NCI-H146 (cell line): ENCODE measurements at regions not wholly inside any gene's neighbourhood (a gene's known extent, or its start where the extent isn't known, plus 50 kb on each side); places are given as distances from the start of the nearest gene placed in this dataset.
"Not testable (repeated sequence)": the region's sequence is repeated elsewhere in the genome, so short reads cannot be mapped to it uniquely, and the experiment has no call there.

Experiments
- DNase-seq: peaks from one replicate; lab custom pipeline; 2025; lab: John Stamatoyannopoulos, UW

DNA sequence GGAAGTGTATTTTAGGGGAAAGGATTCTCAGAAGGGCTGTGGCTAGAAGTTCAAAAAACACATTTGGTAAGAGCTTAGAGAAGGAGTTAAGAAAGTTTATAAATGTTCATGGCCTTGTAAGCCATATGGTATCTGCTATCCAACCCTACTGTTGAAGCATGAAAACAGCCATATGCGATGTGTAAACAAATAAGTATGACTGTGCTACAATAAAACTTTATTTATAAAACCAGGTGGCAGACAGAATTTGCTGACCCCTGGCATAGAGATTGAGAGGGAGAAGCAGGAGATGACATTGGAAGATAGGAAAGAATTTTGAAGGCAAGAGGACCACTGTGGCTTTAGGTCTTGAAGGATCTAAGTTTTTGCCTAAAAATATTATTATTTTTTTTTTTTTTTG, 583.5 kb downstream of the DOK5 start:
- DNase-seq: no peak

DNA sequence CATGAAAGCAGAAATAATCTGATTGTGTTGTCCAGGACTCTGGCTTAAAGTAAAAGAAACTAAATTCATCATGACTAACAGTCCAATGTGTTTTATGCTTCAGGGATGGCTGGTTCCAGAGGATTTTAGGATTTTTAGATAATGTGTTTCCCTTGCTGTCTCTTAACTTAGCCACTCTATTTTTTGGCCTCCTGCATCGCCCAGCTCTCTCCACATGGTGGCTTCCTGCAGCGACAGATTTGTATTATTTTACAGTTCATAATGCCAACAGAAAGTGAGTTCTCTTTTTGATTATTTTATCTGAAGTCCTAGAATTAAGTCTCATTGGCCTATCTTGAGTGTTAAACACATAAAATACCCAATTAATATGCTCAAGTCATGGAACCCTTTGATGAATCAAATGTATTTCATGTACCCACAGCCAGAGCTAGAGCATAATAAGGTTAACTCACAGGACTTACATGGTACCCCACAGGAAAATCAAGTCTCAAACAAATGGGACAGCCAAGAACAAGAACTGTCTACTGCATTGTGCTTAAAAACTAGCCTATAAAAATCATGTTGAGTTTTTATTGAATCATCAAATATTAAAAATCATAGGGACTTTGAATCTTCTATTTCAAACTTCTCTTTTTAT, 582.5 kb downstream of the DOK5 start:
- peak; percentile 64 for DNase-seq

DNA sequence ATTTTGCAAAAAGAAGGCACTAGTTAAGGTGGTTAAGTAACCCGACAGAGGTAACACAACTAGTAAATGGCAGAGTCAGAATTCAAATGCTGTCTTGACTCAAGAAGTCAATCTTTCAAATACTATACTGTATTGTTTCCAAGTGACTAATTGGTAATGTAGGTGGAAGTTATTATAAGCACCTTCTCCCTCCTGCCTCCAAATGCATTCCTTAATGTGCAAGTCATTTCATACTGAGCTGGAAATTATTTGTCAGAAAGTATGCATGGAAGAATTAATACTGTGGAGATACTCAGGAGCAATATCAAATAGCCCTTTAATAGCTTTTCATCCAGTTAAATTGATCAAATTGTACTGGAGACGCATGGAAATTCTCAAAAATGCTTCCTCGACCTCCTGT, 579.1 kb downstream of the DOK5 start:
- DNase-seq: no peak

DNA sequence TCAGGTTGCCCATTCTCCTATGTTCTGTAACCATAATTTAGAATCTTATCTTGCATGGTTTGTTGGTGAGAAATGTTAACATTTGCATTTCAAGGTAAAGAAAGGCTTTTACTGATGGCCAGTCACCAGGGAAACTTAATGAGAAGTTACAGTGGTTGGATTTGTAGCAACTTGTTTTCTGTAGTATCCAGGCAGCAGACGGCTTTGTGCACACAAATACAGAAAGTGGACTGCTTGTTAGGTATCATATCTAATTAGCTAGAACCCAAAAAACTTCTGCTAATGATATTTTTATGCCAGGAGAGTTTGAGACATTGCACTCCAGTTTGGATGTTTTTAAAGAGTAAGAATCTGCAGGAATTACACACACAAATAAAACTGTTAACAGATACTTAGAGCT, 578.0 kb downstream of the DOK5 start:
- DNase-seq: peak; percentile 60

DNA sequence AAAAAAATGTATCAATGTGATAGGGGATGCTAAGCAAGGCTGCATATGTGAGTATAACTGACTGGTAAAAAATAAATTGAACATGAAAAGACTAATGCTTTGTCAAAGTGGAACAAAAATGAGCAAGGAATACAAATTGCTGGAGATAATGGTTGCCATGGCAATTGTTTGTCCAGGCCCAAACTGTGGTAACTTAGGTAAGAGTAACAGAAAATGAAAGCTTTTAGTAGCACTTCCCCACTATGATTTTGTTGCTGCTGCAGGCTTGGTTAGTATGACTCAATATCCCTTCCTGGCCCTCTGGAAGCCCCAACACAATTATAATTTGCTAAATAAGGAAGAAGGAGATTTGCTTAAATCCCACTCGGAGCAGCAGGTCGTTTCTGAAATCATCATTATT, 577.1 kb downstream of the DOK5 start:
- peak; percentile 34 for DNase-seq

DNA sequence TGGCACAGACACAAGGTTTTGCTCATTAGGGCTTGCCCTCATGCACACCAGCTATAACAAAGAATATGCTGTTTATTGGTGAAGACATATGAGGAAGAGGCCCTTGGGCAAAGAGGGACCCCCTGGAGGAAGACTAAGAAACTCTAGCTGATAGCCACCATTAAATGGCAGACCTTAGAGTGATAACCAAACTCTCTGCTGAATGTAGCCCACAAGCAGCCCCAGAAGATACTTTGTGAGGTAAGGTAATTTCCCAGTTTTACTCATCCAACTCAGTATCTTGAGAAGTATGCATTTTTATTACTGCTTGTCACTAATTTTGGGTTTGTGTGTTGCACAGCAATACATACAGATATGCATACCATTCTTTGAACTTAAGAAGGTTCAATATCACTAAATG, 563.3 kb downstream of the DOK5 start:
- no peak for DNase-seq

DNA sequence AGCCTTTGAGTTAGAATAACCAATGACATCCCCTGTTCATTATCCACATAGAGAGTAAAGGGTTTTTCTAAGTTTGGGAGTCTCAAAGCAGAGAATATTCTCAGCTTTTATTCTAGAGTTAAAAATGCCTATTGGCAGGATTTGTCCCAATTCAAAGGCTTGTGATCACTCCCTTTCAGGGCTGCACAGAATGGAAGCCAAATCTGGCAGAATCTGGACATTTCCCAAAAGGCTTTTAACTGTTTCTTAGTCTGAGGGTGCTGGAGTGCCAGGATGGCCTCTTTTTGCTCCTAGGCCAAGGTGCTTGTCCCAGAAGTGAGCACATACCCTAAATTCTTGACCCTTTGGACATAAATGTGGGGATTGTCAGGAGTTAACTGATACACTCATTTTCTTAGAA, 556.6 kb downstream of the DOK5 start:
- no peak for DNase-seq

DNA sequence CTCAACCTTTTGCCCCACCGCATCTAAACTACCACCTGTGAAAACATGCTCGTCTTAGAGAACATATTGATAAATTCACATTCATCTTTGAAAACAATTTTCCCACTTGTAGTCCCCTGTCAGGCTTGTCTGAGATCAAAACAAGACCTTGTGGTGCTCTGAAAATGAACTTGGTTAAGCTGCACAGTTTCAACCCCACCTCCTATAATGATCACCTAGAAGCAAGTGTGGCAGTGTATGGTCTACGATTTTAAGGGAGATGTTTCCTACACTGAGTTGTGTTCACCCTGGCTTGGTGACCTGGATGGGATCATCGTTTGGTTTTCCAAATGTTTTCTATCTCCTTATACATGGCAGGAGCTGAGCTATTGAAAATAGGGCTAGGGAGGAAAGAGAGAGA, 539.4 kb downstream of the DOK5 start:
- peak; percentile 25 for DNase-seq

DNA sequence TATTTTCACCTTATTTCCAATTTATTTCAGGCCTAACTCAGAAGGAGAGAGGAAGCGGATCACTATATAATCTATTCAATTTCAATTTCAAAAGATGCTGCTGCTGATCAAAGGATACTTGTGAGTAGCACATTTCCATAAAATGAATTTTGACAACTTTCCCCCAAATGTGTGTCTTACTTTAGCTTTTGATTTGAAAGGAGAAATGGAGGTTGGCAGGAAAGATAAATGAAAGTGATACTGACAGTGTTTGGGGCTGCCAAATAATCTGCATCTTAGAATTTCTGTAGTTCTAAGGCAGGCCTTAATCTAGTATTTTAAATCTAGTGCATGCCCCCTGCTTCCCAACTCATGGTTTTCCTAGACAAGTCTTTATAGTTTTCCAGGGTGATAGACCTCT, 535.4 kb downstream of the DOK5 start:
- no peak for DNase-seq

DNA sequence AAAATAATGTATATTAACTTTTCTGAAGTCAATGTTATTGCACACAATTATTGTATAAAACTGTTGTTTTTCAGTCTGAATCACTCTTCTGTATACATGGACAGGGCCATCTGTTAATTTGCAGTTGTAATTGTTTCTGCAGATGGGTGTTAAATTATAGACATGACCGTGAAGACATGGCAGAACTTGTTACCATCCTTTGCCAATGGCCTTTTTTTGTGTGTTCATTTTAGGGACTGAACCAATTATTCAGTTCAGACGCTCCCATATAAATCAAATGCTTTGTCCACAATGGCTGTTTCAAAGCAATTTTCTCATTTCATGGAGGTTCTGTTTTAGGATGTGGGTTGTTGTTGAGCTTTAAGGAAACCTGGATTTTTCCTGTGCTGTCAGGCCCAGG, 533.7 kb downstream of the DOK5 start:
- DNase-seq: peak; percentile 99

DNA sequence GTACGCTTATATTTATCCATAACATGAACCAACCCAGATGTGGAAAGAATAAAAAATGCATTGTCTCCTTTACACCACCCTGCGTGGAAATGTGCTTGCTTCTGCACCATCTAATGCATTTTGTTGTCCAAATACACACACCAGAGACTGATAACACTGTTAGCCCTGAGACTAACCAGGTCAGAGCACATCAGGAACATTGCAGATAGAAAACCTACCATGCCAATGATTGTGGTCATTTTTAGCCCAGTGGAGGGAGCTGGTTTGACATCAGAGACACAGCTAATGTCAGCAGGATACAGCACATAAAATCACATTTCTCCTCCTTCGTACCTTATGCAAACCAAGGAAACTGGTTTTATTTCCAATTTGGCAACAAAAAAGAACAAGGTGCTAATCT, 528.7 kb downstream of the DOK5 start:
- DNase-seq: peak; percentile 94

DNA sequence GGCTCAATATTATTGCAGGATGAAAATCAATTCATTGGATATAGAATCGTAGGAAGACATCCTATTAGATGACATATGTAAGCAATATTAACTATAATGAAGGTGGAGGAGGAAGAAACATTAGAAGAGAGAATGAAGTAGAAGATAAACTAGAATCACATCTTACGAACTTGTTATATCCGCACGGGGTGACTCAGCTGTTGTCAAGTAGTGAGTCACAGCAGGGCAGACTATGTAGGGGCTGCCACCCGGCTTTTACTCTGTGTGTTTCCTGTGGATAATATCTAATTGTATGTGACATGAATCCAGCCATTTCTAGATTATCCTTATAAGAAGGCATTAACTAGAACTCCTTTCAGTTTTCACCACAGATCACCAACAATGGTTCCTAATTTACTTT, 520.2 kb downstream of the DOK5 start:
- peak; percentile 54 for DNase-seq

DNA sequence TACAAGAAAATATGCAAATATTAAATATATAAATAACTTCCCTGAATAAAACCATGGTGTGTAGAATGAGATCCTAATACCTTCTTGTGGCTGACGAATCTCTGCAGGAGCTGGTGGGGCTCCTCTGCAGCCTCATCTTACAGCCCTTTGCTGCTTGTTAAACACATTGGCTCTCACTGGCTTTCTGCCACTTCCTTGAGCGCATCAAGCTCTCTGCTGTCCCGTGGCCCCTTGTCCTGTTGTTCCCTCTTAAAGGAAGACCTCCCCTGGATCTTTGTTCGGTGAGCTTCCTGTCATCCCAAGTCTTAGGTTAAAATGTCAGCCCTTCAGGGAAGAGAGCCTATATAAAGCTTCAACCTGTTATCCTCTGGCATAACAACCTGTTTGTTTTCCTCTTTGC, 519.6 kb downstream of the DOK5 start:
- peak; percentile 46 for DNase-seq

DNA sequence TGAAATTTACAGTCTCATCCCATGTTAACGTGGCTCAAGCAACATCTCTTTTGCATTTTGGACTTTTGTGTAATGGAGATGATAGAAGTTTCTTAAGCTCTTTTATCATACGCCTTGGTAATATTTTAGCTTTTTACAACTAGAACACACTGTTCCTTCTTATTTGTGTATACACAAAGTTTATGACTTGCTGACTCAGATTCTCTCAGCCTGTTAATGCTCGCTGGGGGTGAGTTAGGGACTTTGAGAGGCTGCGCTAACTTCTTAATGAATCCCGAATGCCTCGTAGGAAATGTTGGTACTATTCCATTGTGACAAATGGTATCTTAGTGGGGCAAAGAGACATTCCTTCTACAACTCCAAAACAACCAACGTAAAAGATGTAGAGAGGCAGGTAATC, 509.7 kb downstream of the DOK5 start:
- no peak for DNase-seq

DNA sequence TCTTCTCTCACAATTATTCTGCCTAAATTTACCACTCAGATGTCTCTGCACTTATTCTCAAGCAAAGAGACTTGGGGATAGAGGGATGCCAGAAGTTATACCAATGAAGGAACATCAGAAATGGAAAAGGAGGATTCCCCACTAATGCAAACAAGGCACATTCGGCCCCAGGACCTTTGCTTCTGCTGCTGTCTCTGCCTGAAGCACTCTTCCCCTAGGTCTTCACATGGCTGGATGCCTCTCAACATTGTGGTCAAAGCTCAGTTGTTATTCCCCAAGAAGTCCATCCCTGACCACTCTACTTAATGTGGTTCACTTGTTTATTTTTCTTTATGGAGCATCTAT, 508.7 kb downstream of the DOK5 start:
- no peak for DNase-seq

DNA sequence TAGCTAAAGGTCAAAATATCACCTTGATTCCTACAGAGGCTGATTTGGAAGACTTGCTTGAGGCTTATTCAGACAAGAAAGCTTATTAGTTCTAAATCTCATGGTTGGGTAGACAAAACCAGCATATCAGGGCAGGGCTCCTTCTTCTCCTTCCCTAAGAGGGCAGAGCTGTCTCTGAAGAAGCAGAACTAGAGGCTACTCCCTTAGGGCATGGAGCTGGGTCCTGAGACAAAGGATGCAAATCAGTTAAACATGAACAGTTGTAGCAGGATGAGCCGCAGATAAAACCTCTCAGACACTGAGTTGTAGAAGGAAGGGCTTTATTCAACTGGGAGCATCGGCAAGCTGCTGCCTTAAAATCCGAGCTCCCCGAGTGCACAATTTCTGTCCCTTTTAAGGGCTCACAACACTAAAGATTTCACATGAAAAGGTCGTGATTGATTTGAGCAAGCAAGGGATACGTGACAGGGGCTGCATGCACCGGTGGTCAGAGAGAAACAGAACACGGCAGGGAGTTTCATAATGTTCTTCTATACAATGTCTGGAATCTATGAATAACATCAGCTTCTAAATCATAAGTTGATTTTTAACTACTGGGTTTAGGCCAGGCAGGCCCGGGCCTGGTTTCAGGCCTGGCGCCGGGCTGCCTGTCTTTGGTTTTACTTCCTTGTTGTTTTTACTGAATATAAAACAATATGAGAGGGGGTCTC, 508.2 kb downstream of the DOK5 start:
- not testable (repeated sequence) for DNase-seq

DNA sequence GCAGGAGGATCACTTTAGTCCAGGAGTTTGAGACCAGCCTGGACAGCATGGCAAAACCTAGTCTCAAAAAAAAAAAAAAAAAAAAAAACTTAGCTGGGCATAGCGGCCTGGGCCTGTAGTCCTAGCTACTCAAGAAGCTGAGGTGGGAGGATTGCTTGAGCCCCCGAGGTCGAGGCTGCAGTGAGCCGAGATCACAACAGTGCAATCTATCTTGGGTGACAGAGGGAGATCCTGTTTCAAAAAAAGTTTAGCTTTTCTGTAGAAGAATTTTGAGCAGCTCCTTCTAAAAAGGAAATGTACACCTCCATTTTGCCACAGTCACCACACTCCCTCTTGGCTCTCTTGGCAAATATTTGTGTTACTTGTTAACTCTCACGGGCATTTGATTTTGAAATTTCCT, 505.8 kb downstream of the DOK5 start:
- no peak for DNase-seq

DNA sequence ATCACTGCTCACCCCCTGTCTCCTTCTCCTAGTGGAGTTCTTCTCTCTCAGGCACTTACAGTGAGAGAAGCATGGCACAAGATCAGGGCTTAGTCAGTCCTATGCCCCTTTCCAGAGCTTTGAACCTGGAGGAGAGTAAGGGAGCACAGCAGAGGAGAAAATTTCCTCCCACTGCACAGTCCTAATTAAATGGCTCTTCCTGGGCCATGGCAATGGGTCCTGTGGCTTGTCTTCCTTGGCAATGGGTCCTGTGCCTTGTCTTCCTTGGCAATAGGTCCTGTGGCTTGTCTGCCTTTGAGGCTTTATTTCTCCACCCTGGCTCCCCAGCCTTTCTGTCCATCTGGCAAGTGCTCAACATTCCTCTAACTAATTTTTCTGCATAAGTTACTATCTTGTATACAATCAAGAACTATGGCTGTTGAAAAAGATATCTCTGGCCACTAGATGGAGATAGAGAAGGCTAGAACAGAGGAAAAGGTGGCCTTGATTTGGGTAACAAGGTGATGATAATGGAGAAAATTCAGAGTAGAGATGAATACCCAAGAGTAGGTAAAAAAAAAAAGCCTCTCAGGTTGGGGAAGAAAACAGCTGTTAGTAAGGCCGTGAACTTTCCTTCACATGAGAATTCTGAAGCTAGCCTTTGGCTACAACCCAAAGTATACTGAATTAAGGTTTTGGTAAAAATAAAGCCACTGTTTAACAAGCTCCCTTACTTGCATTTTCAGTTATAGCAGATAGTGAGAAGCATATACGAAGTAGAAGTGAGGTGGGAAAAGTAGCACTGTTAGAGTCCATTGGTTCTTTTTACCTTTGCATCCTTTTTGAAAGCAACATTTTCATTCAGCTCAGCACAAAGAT, 504.9 kb downstream of the DOK5 start:
- DNase-seq: peak; percentile 69

DNA sequence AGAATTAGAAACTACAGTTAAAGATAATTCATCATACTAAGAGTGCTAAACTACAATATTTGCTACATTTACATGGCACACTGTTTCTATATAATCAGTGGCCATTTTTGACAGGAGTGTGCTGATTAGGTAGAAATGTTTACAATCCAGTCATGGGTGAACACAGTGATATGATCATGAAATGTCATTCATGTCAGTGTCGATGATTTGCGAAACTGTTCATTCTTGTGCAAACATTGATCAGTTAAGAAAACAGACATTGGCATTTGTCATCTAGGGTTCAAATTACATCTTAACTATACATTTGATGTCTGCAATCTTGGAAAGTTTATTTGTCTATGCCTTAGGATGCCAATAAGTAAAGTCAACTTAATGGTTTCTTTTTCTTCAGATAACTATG, 474.9 kb downstream of the DOK5 start:
- DNase-seq: peak; percentile 12

DNA sequence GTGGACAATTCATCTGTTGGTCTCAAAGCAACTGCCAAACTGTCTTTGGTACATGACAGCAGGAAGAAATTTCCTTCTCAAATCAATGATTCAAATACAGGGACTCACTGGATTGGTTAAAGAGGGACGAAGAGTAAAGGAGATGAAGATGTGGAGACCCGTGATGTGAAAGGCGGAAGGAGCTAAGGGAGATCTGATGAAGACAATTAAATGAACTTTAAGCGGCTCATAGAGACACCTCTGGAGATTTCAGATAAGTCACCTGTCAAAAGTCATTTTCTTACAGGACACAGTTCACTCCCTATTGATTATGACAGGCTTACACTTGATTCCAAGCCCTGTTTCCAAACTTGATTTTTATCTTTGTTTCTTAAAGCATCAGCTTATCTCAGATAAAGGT, 466.3 kb downstream of the DOK5 start:
- DNase-seq: no peak

DNA sequence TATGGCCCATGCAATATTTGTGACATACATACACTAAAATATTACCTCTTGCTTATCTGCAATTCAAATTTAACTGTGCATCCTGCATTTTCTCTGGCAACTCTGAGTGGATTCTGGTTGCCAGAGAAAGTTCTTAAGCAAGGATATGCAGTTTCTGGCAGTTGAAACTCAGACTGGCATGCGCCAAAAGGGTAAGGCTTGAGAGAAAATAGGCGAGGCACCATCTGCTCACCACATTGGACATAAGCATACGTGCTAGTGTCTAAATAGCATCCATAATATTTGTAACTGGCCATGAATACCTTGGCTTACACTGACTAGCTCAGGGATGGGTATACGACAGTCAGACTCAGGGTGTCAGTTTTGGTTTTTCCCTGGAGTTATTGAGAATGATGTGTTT, 465.1 kb downstream of the DOK5 start:
- no peak for DNase-seq

DNA sequence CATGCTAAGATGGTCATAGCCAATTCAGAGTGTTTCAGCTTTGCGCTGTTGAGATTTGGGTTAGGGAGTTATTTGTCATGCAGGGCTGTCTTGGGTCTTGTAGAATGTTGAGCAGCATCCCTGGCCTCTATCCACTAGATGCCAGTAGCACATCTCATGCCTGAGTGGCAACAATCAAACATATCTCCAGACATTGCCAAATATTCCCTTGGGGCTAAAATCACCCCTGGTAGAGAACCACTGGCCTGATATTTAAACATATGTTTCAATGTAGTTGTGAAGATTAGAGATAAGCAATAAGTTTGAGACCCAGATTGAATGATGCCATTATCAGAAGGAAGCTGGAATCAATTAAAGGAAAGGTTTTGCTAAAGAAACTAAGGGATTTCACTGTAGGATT, 463.3 kb downstream of the DOK5 start:
- no peak for DNase-seq

DNA sequence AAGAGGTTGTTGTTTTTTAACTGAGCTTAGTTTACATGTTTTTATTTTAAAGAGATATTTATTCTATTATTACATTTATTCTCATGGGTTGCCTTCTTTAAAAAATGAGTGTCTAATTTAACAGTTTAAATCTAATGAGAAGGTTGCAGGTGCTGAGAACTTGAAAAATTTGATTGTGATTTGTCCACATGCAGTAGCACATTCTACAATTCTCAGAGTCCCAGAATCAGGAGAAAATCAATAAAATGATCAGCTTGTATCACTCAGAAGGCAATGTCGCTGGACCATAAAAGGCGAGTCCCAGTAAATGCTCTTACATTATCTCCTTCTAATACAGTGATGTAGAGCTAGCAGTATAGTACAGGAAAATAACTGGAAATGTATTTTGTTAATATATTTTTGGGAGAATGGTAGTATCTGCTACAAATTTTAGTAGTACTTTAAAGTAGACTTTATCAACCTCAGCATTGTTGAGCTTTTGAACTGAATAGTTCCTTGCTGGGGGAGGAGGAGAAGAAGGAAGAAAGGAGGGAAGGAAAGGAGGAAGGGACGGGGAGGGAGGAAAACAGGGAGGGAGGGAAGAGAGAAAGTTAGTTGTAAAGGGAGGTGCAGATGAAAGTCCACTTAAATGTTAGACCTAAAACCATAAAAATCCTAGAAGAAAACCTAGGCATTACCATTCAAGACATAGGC, 458.0 kb downstream of the DOK5 start:
- DNase-seq: no peak
